Neural cell (in vitro differentiated cells): ENCODE measurements at regions not wholly inside any gene's neighbourhood (a gene's known extent, or its start where the extent isn't known, plus 50 kb on each side); places are given as distances from the start of the nearest gene placed in this dataset.

ENCODE experiments used
- H2AFZ ChIP-seq: fragments of 200-600, 300-800 bp; sonication (generic), shearing (Covaris generic); 2 replicates; pipeline ENCODE4 v1.6.0; 2014; ENCODE audit warnings: low read depth, mild to moderate bottlenecking, antibody characterized with exemption, low read length, moderate library complexity
- H3F3A ChIP-seq: fragments of 200-600 bp; shearing (Covaris generic); 2 replicates; pipeline ENCODE4 v1.6.1; 2016; ENCODE audit warnings: mild to moderate bottlenecking, moderate library complexity, mixed read lengths, antibody characterized with exemption, low read length; ENCODE audit not compliant: insufficient read depth, poor library complexity, severe bottlenecking
- H3K27ac ChIP-seq: fragments of 200-600, 300-800 bp; sonication (generic), shearing (Covaris generic); 2 replicates; pipeline ENCODE4 v1.5.1; 2014; ENCODE audit warnings: mild to moderate bottlenecking, low read length, moderate library complexity
- H3K27me3 ChIP-seq: fragments of 300-800, 200-600 bp; sonication (generic), shearing (Covaris generic); 2 replicates; pipeline ENCODE4 v1.6.0; 2014; ENCODE audit warnings: mild to moderate bottlenecking, low read depth, low read length, moderate library complexity; ENCODE audit not compliant: insufficient read depth
- H3K36me3 ChIP-seq: fragments of 300-800, 200-600 bp; sonication (generic), shearing (Covaris generic); 2 replicates; pipeline ENCODE4 v1.5.1; 2014; ENCODE audit warnings: mild to moderate bottlenecking, antibody characterized with exemption, low read length, moderate library complexity; ENCODE audit not compliant: insufficient read depth
- H3K4me2 ChIP-seq: fragments of 300-800, 200-600 bp; sonication (generic), shearing (Covaris generic); 2 replicates; pipeline ENCODE4 v1.6.0; 2014; ENCODE audit warnings: mild to moderate bottlenecking, low read length
- H3K4me3 ChIP-seq: fragments of 300-800, 200-600 bp; sonication (generic), shearing (Covaris generic); 2 replicates; pipeline ENCODE4 v1.5.1; 2014; ENCODE audit warnings: mild to moderate bottlenecking, low read length, moderate library complexity
- H3K79me2 ChIP-seq: fragments of 200-600 bp; shearing (Covaris generic); replicated peaks from 2 replicates; pipeline ENCODE4 v1.6.0; 2014; ENCODE audit warnings: mild to moderate bottlenecking, low read length, moderate library complexity; ENCODE audit not compliant: insufficient read depth
- H3K9ac ChIP-seq: fragments of 300-800, 200-600 bp; sonication (generic), shearing (Covaris generic); 2 replicates; pipeline ENCODE4 v1.6.1; 2016; ENCODE audit warnings: mild to moderate bottlenecking, low read length, mixed read lengths
- H3K9me2 ChIP-seq: fragments of 200-600 bp; shearing (Covaris generic); 2 replicates; pipeline ENCODE4 v1.6.1; 2016; ENCODE audit warnings: mild to moderate bottlenecking, low read length, mixed read lengths; ENCODE audit not compliant: insufficient read depth
- H3K9me3 ChIP-seq: fragments of 200-600, 300-800 bp; sonication (generic), shearing (Covaris generic); 2 replicates; pipeline ENCODE4 v1.6.1; 2016; ENCODE audit warnings: mild to moderate bottlenecking, mixed run types, low read length, moderate library complexity, mixed read lengths
- H4K20me1 ChIP-seq: fragments of 200-600 bp; shearing (Covaris generic); 2 replicates; pipeline ENCODE4 v1.6.1; 2016; ENCODE audit warnings: mild to moderate bottlenecking, mixed run types; ENCODE audit not compliant: insufficient read depth
- CTCF ChIP-seq: fragments of 450-650 bp; IDR thresholded peaks from 2 replicates; pipeline ENCODE4 v1.5.1; 2014; ENCODE audit warnings: antibody characterized with exemption, mild to moderate bottlenecking, moderate library complexity; ENCODE audit not compliant: poor library complexity, severe bottlenecking
- EP300 ChIP-seq: fragments of 450-650 bp; conservative IDR thresholded peaks from 2 replicates; pipeline ENCODE4 v1.6.1; 2014; ENCODE audit warnings: antibody characterized with exemption, mild to moderate bottlenecking, moderate library complexity; ENCODE audit not compliant: poor library complexity, severe bottlenecking
- EZH2 ChIP-seq: fragments of 200-600, 300-800 bp; shearing (Covaris generic), sonication (generic); IDR thresholded peaks from 2 replicates; pipeline ENCODE4 v1.6.1; 2014; ENCODE audit warnings: antibody characterized with exemption, low read length, borderline replicate concordance, mild to moderate bottlenecking; ENCODE audit not compliant: insufficient read depth, poor library complexity, severe bottlenecking
- MXI1 ChIP-seq: fragments of 450-650 bp; conservative IDR thresholded peaks from 2 replicates; pipeline ENCODE4 v1.6.1; 2014; ENCODE audit warnings: antibody characterized with exemption, mild to moderate bottlenecking; ENCODE audit not compliant: poor library complexity, severe bottlenecking
- POLR2AphosphoS5 ChIP-seq: IDR thresholded peaks from 2 replicates; pipeline ENCODE4 v1.6.1; 2012
- RAD21 ChIP-seq: fragments of 450-650 bp; conservative IDR thresholded peaks from 2 replicates; pipeline ENCODE4 v1.6.1; 2014; ENCODE audit warnings: antibody characterized with exemption, mild to moderate bottlenecking, moderate library complexity
- SMC3 ChIP-seq: fragments of 450-650 bp; conservative IDR thresholded peaks from 2 replicates; pipeline ENCODE4 v1.6.1; 2014; ENCODE audit warnings: antibody characterized with exemption, mild to moderate bottlenecking, moderate library complexity; ENCODE audit not compliant: poor library complexity
- TAF1 ChIP-seq: IDR thresholded peaks from 2 replicates; pipeline ENCODE4 v1.6.1; 2012; ENCODE audit warnings: low read depth
- TF ChIP-seq, protein P1 (sequence below): IDR thresholded peaks from 2 replicates; pipeline ENCODE4 v1.6.1; 2012; ENCODE audit warnings: borderline replicate concordance

DNA sequence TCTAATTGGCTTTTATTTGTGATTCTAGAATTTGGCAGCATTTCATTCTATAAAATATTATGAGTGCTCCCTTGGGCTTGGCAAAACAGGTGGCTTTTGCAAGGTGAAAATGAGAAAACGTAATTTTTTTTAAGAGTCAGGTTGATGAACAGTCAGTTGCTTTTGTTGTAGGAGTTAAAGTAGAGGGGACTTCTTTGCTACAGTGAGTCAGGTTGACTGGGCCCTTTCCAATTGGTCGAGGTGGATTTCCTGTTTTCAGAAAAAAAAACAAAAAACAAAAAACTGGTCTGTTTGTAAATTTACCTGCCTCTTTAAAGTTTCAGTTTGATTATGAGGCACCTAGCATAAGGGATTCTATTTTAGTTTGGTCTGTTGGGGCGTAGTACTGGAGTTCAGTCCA is 1469.4 kb upstream of the GBE1 start:
- H4K20me1 ChIP-seq: no peaks in the 10 kb centered on the region
- no peaks in the 10 kb centered on the region for H3K27me3 ChIP-seq
- TF ChIP-seq TAF1 (no peak), RAD21 (no peak), MXI1 (no peak), POLR2AphosphoS5 (no peak), EP300 (no peak), EZH2 (no peak)
- TF ChIP-seq, protein P1, sequence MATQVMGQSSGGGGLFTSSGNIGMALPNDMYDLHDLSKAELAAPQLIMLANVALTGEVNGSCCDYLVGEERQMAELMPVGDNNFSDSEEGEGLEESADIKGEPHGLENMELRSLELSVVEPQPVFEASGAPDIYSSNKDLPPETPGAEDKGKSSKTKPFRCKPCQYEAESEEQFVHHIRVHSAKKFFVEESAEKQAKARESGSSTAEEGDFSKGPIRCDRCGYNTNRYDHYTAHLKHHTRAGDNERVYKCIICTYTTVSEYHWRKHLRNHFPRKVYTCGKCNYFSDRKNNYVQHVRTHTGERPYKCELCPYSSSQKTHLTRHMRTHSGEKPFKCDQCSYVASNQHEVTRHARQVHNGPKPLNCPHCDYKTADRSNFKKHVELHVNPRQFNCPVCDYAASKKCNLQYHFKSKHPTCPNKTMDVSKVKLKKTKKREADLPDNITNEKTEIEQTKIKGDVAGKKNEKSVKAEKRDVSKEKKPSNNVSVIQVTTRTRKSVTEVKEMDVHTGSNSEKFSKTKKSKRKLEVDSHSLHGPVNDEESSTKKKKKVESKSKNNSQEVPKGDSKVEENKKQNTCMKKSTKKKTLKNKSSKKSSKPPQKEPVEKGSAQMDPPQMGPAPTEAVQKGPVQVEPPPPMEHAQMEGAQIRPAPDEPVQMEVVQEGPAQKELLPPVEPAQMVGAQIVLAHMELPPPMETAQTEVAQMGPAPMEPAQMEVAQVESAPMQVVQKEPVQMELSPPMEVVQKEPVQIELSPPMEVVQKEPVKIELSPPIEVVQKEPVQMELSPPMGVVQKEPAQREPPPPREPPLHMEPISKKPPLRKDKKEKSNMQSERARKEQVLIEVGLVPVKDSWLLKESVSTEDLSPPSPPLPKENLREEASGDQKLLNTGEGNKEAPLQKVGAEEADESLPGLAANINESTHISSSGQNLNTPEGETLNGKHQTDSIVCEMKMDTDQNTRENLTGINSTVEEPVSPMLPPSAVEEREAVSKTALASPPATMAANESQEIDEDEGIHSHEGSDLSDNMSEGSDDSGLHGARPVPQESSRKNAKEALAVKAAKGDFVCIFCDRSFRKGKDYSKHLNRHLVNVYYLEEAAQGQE: no peak
- no peak overlapping the region for H3K27ac ChIP-seq
- H3K79me2 ChIP-seq: no peaks in the 10 kb centered on the region
- H3K4me2 ChIP-seq: no peak overlapping the region
- no peaks in the 10 kb centered on the region for H3K9me2 ChIP-seq
- no peak overlapping the region for H2AFZ ChIP-seq
- no peak overlapping the region for H3K9ac ChIP-seq
- no peak overlapping the region for H3K4me3 ChIP-seq
- H3F3A ChIP-seq: no peaks in the 10 kb centered on the region
- no peaks in the 10 kb centered on the region for H3K36me3 ChIP-seq
- no peaks in the 10 kb centered on the region for H3K9me3 ChIP-seq

- Histone ChIP-seq H3F3A (no peaks in the 10 kb centered on the region), H3K9ac (no peak overlapping the region)
- TF ChIP-seq, protein P1: no peak
- TF ChIP-seq EP300 (no peak), POLR2AphosphoS5 (no peak), EZH2 (no peak), CTCF (no peak), MXI1 (no peak), RAD21 (no peak), SMC3 (no peak), TAF1 (no peak)
Observed at GRCh38 chr3:83230376-83230775, 1468.9 kb upstream of the GBE1 start.

More at GRCh38 chr3:83230376-83230775, 1468.9 kb upstream of the GBE1 start:
- Histone ChIP-seq H3K9me2 (no peaks in the 10 kb centered on the region), H3K27me3 (no peaks in the 10 kb centered on the region), H3K79me2 (no peaks in the 10 kb centered on the region), H4K20me1 (no peaks in the 10 kb centered on the region), H2AFZ (no peak overlapping the region), H3K36me3 (no peaks in the 10 kb centered on the region), H3K4me3 (no peak overlapping the region), H3K9me3 (no peaks in the 10 kb centered on the region), H3K4me2 (no peak overlapping the region), H3K27ac (no peak overlapping the region)
